ENCODE measurements at regions not wholly inside any gene's neighbourhood (a gene's known extent, or its start where the extent isn't known, plus 50 kb on each side); places are given as distances from the start of the nearest gene placed in this dataset.
A peak's percentile ranks its signal among the peaks of the same experiment; 100 is the strongest.

DNA sequence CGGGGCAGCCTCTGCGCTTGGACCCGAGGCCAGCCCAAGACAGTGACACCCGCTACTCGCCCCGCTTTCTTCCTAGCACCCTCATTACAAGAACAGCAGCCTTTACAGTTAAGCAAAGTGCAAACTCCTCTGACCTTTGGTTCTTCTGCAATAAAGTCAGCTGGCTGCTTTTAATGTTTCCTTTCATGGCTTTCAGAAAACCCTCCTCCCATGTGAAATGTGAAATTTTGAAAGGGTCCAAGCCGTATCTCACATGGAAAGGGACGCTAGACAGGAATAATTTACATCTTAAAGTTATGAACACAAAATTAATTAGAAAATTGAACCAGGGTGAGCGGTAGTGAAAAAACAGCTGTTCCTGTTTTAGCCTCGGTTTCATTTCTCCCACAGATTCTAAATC is 520.1 kb upstream of the FRG1 start:
- DNase-seq, result no peak

DNA sequence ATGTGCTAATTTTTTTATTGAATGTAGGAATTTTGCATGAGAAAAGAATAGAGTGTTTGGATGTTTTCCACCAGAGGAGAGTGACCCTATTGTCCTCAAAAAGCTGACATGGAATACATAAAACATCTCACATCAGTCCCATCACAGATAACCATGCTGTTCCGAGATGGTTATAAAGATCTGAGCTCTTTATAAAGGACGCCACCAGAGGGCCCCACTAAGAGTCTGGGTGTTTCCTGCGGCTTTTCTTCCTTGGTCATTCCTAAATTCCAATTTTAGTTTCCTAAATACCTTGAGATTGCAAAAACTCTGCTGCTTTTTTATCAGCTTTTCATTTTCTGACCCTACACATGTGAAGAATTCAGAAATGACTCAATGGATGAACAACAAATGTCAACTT is 504.5 kb upstream of the FRG1 start:
- DNase-seq, result no peak

DNA sequence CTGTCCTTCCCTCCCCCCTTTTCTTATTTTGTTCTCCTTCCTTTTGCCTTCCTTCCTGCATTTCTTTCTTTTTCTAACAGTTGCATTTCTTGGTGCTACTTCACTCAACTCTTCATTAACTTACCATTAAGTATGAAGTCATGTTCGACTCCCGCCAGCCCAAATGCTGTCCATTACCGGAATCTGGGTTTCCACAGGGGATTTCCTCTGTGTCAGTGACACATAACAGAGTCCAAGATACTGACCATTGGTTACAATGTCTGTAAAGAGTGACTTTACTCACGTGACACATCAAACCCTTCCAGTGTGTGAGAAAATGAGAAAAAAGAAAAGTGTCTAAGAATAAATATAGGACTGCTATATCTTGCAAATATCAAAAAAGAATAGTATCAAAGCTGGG is 500.0 kb upstream of the FRG1 start:
- no peak for DNase-seq

DNA sequence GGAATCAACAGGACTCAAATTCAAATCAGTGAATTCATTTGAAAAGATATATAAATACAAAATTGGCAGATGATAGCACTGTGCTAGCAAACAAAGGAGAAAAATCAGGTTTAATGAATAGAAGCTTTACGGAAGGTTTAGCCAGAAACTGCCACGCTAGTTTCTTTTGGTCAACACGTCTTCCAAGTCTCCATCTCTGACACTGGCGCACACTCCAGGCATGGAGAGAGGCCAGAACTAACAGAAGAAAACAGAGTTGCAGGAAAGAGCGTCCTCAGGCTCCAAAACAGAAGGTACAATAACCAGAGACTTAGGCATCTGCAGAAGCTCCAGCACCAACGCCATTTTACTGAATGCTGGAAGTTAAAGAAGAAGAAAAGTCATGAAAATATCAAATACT is 497.3 kb upstream of the FRG1 start:
- DNase-seq, result no peak

DNA sequence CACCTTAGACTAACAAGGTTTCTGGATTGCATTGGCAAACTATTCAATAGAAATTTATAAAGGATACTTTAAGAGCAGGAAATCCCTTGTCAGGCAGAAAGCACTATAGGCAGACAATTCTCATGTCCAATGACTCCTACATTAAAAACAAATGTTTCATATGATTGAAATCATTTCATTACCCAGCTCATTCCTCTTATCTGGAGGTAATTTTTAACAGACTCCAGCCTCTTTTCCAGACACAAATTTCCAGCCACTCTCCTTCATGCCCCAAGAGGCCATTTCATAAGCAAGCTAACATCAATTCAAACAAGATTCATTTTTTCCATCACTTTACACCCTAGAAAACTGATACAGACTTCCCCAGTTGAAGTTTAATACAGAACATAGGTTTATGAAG is 495.1 kb upstream of the FRG1 start:
- peak; percentile 43 for DNase-seq

DNA sequence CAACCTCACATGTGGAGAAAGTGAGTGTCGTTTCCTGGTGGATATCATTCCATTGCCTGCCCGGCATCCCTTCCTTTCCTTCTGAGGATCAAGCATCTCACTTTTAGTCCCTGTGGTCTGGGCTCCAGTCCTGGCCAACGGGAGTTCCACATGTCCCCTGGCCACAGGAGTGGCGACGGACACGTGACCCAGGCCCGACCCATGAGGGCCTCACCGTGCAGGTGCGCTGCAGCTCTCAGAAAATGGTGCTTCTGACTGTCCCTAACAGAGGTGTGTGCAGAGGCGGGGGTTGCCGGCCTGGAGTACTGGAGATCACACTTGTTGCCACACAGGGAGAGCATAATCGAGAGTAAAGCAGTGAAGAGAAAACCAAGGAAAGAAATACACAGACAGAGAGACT is 476.9 kb upstream of the FRG1 start:
- DNase-seq, result no peak

DNA sequence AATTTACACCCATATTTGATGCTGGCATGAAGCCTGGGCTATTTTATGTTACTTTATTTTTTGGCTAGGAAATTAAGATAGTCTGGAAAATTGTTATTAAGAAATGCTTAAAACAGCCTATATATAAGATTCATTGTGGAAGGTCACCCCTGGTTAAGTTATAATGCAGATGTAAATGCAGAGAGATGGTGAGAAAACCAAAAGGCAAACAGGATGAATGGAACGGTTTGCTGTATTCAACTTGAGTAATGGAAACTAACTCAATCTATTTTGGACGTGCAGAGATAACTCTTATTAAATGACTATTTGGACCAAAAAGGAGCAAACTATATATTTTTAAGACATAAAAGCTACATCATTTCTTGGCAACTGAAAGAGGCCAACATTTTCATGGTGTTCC is 446.3 kb upstream of the FRG1 start:
- DNase-seq, result peak; percentile 27

DNA sequence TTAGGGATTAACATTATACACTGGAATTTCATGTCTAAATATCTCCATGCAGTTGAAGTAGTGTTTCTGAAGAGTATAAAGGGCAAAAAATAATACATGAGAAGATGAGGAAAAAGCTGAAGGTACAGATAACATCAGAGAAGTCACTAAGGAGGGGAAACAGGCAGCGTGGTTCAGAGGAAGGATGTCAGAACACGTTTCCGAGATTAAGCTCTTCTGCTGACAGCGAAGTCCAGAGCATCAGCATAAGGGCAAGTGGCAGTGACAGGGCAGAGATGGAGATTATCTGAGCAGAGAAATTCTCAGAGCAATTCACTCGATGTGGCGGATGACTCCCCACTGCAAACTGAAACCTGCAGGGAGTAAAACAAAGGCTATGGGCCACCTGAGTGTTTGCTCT is 443.2 kb upstream of the FRG1 start:
- no peak for DNase-seq

DNA sequence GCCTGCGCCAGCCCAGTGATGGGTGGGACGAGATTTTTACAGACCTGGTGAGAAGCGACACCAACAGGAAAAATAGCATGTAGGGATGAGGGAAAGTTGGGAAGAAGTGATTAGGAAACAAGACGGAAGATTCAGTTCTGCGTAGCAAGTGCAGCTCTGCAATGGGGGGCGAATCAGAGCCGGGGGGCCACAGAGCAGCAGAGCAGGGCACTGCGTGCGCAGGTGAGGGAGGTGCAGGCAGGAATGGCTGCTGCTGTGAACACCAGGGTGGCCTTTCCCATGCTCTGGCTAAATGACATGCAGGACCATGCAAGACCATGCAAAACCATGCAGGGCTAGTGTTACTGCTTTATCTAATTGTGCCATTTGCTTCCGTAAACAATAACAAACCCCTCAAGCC is 442.7 kb upstream of the FRG1 start:
- no peak for DNase-seq

DNA sequence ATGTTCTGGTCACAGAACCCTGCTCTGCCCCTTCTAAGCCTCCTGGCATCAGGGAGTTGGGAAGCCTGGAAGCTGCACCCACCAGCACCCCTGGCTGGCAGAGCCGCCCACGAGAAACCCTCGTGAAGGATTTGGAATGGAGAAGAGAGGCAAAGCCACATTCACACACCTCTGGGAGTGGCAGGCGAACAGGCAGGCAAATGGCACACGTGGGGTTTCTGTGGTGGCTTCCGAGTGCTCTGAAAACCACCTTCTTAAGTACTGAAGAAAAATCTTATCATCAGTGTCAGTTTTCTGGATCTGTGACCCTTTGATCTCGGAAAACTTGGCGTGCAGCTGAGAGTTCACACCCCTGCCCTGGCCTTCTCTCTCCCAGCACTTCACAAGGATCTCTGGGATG is 442.2 kb upstream of the FRG1 start:
- DNase-seq, result no peak

DNA sequence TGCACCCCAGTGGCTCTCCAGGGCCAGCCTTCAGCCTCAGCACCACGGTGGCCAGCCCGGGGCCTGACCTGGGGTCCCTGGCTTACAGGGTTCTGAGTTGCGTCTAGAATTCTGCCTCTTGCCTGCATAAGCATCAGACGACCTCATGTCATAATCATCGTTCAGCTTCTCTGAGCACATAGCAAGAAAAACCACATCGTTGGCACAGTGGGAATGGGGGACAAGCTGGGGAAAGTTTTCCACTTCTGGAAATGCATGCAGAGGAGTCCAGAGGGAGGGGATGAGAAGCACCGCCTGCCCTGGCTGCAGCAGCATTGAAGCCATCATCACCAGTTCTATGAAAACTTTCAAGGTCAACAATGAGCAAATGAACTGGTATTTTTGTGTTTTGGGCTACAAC is 441.0 kb upstream of the FRG1 start:
- no peak for DNase-seq

DNA sequence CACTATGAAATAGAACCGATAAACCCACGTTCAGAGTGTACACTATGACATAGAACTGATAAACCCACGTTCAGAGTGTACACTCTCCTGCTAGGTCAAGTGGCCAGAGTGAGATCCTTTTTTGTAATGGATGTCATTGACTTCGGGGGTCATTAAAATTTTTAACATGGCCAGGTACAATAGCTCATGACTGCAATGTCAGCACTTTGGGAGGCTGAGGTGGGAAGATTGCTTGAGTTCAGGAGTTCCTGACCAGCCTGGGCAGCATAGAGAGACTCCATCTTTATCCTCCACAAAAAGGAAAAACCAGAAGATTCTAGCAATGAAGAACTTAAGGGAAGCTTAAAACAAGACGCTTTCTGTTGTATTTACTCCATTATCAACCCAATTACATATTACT is 439.7 kb upstream of the FRG1 start:
- no peak for DNase-seq

DNA sequence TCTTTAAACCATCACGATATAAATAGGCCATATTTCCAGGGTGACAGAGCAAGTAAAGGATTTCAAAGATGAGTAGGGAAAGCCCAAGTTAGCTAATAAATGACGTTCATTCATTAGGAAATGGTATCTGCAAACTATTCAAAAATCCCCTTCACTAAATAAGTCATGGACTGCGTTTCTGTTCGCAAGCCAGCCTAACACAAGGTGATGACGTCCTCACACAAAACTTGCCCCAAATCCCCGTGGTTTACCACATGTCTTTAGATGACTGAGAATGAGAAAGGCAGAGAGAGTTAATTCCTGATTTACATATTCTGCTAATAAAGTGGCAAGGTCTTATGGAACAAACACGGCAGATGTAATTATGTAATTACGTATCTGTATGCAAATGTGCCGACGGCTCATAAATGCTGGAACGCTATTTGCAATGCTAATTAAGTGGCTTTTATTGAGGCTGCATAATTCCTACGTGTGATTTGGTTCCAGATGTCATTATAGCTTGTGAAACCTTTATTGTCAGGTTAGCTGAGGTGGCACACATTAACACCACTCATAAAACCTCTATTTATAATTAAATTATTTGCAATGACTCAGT is 437.7 kb upstream of the FRG1 start:
- DNase-seq, result no peak

DNA sequence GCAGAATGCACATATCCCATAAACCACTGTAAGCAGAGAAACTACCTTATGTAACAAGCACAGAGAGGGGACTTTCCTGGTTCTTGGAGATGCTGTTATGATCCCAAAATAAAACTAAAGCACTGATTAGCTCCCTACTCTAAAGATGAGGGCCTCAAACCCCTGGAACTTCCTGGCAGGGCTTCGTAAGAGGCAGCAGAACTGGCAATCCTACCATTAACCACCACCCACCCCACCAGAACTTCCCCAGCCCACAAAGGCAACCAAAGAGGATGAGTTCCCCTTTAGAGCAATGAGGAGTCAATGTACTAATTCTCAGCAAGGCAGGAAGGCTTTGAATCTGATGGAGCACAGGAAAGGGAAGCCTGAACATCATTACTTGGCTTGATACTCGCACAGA is 436.5 kb upstream of the FRG1 start:
- DNase-seq, result no peak

DNA sequence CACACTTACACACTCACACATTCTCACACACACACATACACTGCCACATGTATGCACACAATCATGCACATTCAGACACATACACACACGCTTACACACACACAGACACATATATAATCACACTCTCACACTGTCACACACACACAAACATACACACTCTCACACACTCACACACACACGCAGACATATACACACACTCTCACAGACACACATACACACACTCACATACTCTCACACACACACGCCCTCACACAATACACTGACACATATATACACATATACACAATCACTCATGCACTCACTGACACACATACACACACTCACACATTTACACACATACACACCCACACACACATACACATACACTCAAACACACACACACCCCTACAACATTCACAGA is 435.3 kb upstream of the FRG1 start:
- DNase-seq, result no peak

DNA sequence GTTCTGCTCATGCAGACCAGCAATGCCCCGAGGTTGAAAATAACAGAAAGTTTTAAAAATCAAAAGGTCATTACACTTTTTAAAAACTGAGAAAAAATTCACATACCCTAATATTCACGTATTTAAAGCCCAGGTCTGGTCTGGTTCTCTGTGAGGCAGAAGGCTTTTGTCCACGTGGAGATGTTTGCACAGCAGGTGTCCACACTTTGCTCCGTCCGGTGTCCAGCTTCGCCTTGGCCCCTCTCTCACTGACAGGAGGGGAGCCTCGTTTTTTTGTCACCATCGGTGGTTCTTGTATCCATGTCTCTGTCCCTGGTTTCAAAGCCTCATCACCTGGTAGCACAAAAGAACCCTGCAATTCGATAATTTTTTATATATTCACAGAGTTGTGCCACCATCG is 434.6 kb upstream of the FRG1 start:
- no peak for DNase-seq

DNA sequence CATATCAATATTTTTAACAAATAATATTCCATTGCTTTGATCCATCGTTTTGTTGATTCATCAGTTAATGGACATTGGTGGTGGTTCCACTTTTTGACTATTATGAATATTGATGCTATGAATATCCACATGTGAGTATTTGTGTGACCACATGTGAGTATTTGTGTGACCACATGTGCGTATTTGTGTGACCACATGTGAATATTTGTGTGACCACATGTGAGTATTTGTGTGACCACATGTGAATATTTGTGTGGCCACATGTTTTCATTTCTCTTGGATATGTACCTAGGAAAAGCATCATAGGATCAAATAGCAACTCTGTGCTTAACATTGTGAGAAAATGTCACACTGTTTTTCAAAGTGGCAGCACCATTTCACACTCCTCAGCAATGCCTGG is 433.6 kb upstream of the FRG1 start:
- no peak for DNase-seq

DNA sequence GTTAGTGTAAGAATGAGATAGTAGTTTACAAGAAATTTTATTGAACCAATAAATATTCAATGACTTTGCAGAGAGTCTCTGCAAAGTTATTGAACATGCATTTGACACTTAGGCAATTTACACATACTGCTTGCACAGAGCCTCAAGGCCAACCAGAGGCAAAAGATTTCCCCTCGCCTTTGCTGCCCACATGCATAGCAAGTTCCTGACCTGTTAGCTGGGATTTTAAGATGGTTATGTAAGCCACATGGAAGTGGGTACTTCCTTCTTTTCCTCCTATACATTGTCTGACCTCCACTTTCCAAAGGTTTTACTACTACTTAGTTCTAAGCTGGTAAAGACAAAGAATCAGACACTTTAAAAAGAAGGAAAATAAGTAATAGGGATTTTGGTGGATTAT is 430.1 kb upstream of the FRG1 start:
- DNase-seq, result no peak

DNA sequence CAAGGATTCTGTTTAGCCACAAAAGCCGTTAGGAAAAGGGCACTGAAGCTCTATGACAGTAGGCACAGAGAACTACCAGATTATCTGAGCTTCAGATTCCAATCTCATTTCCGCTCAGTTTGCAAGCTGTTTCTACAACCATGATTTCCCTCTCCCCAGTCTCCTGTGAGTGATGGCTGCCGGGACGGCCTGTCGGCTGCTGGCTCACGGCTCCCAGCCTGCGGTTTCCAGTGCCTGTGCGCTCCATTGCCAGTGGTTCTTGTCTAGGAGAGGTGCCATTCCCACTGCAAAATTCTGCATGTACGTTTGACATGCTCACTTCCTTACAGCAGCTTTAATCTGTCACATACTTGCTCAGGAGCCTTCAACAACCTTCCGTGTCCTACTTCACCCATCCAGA is 429.1 kb upstream of the FRG1 start:
- DNase-seq, result no peak

DNA sequence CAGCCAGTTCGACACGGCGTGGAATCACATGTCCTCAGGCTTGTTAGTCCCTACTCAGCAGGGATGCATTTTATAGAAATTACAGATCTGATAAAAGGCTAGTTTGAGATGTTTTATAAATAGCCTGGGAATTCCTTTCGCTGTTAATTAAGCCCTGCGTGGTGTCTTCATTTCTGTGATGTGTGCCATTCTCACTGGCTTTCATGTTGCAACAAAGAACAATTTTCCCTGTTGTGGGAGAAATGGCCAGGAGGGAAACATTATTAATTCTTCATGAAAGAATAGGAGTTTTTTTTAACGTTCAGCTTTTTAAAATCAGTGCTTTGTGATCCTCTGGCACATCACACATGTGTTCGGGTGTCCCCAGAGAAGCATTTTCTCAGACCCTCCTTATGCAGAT is 427.3 kb upstream of the FRG1 start:
- no peak for DNase-seq

DNA sequence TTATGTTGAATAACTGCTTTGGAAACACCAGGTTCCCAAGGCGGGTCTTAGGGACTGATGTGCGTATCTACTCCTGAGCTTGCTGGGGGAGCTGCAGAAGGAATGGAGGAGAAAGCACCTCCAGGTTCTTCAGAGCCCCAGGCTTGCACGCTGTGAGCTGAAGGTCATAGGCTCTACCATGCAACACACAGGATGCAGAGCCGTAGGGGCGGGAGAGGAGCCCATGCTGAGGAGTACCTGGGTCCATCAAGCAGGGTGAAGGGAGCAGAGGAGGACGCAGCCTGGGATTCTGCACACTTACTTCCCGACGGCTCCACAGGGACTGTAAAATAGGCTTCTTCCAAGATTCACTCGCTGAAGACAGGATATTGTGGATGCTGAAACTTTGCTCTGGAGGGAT is 426.5 kb upstream of the FRG1 start:
- DNase-seq, result no peak

DNA sequence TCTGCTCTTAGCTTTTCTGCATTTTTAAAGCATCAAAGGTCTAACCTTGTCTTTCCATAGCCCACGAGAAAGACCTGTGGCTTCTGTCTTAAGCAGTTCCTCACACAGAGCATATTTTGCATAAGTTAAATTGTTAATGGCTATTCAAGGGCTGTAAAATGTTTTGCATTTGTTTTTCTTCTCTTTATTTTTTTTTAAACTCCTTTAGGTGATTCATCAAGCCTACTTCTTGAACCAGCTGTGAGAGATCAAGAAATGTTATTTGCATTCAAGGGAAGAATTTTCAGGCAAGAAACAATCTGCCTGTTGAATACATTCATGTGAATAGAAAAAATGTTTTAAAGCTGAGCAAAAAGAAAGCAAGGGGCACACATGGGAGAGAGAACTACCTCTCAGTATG is 423.8 kb upstream of the FRG1 start:
- no peak for DNase-seq

DNA sequence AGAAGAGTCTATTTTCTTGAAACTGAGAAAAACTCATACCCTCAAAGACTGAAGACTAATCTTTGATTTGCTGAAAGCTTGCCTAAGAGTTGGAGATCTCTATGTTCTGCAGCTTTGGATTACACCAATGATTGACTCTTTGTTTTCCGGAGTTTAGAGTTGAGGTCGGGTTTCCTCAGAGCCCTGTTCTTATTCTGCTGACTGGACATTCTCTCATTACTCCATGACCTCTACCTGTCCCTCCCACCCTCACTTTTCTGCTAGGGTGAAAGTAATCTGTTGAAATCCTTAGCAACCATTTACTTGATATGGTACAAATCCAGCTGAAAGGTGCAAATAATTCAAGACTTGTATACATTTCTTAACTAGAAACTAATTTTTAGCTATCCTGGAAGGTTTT is 421.5 kb upstream of the FRG1 start:
- no peak for DNase-seq

DNA sequence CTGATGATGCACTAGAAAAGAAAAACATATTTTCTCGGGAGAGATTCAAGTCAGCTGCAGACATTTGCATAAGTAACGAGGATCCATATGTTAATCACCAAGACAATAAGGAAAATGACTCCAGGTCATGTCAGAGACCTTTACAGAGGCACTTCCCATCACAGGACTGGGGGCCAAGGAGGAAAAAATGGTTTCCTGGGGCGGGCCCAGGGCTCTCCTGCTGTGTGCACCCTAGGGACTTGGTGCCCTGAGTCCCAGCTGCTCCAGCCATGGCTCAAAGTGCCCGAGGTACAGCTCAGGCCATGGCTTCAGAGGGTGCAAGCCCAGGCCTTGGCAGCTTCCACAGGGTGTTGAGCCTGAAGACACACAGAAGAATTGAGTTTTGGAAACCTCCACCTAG is 415.4 kb upstream of the FRG1 start:
- no peak for DNase-seq

DNA sequence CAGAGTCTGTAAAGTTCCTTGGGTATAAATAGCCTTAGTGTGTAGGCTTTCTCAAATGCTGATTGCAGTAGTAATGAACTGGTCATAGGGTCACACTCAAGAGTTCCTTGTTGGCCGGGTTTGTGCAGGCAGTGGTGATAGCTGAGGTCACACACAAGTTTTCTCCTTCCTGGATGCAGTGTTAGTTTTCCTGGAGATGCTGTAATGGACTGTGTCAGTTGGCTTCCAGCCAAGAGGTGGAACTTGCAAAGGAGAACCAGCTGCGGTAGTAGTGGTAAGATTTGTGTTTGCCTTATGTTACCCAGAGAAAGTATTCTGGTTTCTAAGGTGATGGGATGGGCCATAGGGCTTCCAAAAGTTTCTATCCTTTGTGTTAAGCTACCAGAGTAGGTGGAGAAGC is 409.8 kb upstream of the FRG1 start:
- peak; percentile 8 for DNase-seq

DNA sequence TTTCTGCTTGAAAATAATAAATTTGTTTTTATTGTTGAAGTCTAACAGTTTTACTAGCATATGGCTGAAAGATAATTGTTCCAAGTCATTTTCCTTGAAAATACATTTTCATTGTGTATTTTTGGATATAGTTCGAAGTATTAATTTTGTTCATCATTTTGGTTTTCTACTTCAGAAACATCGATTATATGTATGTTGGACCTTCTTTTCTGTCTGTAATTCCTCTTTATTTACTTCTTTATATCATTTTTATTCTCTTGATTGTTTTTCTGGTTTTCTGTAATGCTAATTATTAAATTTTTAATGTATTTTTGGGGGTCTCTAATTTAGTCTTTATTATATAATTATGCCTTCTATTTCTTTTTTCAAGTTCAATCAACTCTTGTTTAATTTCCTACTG is 407.1 kb upstream of the FRG1 start:
- DNase-seq, result no peak

Measured in skin of body (tissue), 1 donor.